ENCODE measurements at regions not wholly inside any gene's neighbourhood (a gene's known extent, or its start where the extent isn't known, plus 50 kb on each side); places are given as distances from the start of the nearest gene placed in this dataset.

DNA sequence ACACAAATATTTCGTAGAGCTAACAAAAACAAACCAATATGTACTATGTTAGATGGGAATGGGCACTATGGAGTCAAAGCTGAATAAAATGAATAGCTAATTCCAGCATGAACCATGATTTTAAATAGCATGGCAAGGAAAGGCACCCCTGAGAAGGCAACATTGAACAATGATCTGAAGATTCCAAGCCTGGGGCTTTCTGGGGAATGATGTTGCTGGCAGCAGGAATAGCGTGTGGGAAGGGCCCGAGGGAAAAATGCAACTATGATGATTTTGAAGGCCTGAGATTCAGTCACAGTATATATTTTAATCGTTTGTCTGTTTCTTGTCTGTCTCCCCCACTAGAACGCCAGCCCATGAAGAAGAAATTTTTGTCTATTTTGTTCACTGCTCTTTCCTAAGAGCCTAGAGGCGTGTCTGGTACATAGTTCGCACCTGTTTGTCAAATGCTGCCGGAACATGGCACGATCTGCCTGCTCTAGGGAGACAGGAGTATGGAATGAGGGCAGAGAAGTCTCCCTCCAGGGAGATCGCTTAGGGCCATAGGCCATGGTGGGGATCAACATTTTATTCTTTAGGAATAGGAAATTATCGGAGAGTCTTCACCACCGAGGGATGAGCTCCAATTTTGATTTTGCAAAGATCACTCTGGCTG is 84.8 kb upstream of the EYA2 start:
- H3K9me3 ChIP-seq (ENCODE audit: control insufficient read depth, insufficient read depth, low read length), result no peaks in the 10 kb centered on the region
- H3K9me3 Mint-ChIP-seq, result no peaks in the 10 kb centered on the region
- no peak overlapping the region for H3K27ac ChIP-seq (ENCODE audit: low read length)
- intact Hi-C loops (cut with micrococcal nuclease), result no loop called here
- peaks cover 5% of the 10 kb centered on the region for H3K27me3 ChIP-seq (ENCODE audit: control insufficient read depth, insufficient read depth, low read length)
- H3K27ac Mint-ChIP-seq, result no peak overlapping the region
- H3K4me1 ChIP-seq (ENCODE audit: control insufficient read depth, insufficient read depth, low read length), result no peaks in the 10 kb centered on the region
- TF ChIP-seq, protein P1, sequence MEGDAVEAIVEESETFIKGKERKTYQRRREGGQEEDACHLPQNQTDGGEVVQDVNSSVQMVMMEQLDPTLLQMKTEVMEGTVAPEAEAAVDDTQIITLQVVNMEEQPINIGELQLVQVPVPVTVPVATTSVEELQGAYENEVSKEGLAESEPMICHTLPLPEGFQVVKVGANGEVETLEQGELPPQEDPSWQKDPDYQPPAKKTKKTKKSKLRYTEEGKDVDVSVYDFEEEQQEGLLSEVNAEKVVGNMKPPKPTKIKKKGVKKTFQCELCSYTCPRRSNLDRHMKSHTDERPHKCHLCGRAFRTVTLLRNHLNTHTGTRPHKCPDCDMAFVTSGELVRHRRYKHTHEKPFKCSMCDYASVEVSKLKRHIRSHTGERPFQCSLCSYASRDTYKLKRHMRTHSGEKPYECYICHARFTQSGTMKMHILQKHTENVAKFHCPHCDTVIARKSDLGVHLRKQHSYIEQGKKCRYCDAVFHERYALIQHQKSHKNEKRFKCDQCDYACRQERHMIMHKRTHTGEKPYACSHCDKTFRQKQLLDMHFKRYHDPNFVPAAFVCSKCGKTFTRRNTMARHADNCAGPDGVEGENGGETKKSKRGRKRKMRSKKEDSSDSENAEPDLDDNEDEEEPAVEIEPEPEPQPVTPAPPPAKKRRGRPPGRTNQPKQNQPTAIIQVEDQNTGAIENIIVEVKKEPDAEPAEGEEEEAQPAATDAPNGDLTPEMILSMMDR (IDR thresholded peaks at IDR 0.05), result no peak
- no peaks in the 10 kb centered on the region for H3K36me3 ChIP-seq (ENCODE audit: control insufficient read depth, insufficient read depth, low read length)
- no peak for ATAC-seq
- H3K27me3 Mint-ChIP-seq (ENCODE audit: low read depth in 2 of 2), result peaks cover 21 to 48% of the 10 kb centered on the region in 2 donors
- DNase-seq, result no peak
- no peaks in the 10 kb centered on the region for H3K4me1 Mint-ChIP-seq
- H3K4me3 ChIP-seq (ENCODE audit: low read length), result no peak overlapping the region
- WGBS (ENCODE audit: insufficient coverage), result 93% methylated on average over 12 of the region's 12 CpGs
- no peaks in the 10 kb centered on the region for H3K36me3 Mint-ChIP-seq
- H3K4me3 Mint-ChIP-seq, result no peak overlapping the region

DNA sequence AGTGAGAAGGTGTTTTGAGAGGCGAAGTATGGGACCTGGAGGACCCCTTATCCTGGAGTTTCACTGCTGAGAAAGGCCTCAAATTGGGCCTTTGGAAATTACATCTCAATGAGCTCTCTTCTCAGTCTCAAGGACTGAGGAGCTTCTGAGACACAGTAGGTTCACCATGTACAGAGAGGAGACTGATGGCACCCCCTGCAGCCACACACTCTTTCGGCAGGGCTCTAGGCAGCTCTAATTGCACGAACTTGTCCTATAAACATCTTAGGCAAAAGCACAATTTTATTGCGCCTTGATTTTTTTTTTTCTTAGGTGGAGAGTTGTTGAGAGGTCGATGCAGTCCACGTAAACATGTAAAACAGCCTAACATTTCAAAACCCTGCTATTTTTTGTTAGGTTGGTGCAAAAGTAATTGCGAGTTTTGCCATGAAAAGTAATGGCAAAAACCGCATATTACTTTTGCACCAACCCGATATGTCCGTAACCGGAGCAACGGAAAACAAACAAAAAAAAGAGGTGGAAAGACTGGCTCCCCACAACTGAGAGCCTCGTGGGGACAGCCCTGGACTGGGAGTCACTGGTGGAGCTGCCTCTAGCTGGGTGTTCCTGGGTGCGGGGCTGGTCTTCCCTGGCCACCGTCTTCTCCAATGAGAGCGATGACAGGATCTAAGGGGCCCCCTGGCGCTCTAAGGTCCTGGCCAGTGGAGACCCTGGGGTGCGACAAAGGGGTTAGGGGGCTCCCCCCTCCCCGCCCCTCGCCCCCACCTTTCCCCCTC is 84.0 kb upstream of the EYA2 start:
- 68% methylated on average over 15 of the region's 20 CpGs for WGBS (ENCODE audit: insufficient coverage)
- intact Hi-C loops (cut with micrococcal nuclease), result no loop called here
- H3K9me3 ChIP-seq (ENCODE audit: control insufficient read depth, insufficient read depth, low read length), result no peaks in the 10 kb centered on the region
- TF ChIP-seq, protein P1 (IDR thresholded peaks at IDR 0.05), result no peak
- H3K27ac Mint-ChIP-seq, result no peak overlapping the region
- peaks cover 5% of the 10 kb centered on the region for H3K27me3 ChIP-seq (ENCODE audit: control insufficient read depth, insufficient read depth, low read length)
- H3K4me1 Mint-ChIP-seq, result no peaks in the 10 kb centered on the region
- no peak overlapping the region for H3K4me3 ChIP-seq (ENCODE audit: low read length)
- no peak overlapping the region for H3K4me3 Mint-ChIP-seq
- H3K27ac ChIP-seq (ENCODE audit: low read length), result no peak overlapping the region
- no peaks in the 10 kb centered on the region for H3K36me3 ChIP-seq (ENCODE audit: control insufficient read depth, insufficient read depth, low read length)
- no peaks in the 10 kb centered on the region for H3K4me1 ChIP-seq (ENCODE audit: control insufficient read depth, insufficient read depth, low read length)
- no peaks in the 10 kb centered on the region for H3K9me3 Mint-ChIP-seq
- no peak for DNase-seq
- peaks cover 24 to 53% of the 10 kb centered on the region in 2 donors for H3K27me3 Mint-ChIP-seq (ENCODE audit: low read depth in 2 of 2)
- H3K36me3 Mint-ChIP-seq, result no peaks in the 10 kb centered on the region
- no peak for ATAC-seq

DNA sequence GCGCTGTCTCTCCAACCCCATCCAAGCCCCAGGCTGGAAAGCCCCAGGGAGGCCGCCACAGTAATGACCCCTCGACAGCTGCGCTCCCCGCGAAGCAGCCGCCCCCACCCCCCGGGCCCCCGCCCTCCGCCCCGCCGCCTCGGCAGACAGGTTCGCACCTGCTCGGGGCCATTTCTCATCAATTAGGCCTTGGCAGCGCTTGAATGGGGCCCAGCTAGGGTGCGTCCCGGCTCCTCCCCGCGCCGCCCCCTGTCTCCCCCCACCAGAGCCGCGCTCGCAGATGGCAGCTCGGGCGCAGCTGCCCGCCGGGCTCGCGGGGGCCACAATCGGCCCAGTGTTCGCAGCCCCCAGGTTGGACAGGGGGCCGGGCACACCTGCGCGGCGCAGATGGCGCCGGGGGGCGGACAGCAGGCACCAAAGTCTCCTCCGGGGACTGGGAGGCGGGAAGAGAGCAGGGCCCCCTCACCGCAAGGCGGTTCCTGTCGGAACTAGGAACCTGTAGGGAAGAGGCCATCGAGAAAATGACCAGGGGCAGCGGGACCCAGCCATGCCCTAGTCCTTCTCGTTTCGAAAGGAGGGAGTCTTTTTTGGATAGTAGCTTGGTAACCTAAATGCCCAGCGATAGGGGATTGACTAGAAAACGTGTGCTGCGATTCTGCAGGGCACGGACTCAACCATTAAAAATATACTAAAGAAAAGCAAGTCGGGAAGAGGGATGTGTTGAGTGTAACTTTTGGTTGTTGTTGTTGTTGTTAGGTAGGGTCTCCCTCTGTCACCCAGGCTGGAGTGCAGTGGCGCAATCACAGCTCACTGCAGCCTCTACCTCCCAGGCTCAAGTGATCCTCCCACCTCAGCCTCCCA is 83.2 kb upstream of the EYA2 start:
- H3K27me3 Mint-ChIP-seq (ENCODE audit: low read depth in 2 of 2), result peaks cover 26 to 54% of the 10 kb centered on the region in 2 donors
- Histone ChIP-seq H3K27ac (ENCODE audit: low read length) (no peak overlapping the region), H3K27me3 (ENCODE audit: control insufficient read depth, insufficient read depth, low read length) (peaks cover 5% of the 10 kb centered on the region), H3K4me1 (ENCODE audit: control insufficient read depth, insufficient read depth, low read length) (no peaks in the 10 kb centered on the region), H3K9me3 (ENCODE audit: control insufficient read depth, insufficient read depth, low read length) (no peaks in the 10 kb centered on the region), H3K4me3 (ENCODE audit: low read length) (no peak overlapping the region), H3K36me3 (ENCODE audit: control insufficient read depth, insufficient read depth, low read length) (no peaks in the 10 kb centered on the region)
- TF ChIP-seq, protein P1 (IDR thresholded peaks at IDR 0.05), result no peak
- H3K9me3 Mint-ChIP-seq, result no peaks in the 10 kb centered on the region
- no peak overlapping the region for H3K27ac Mint-ChIP-seq
- no peaks in the 10 kb centered on the region for H3K4me1 Mint-ChIP-seq
- DNase-seq, result no peak
- no peak for ATAC-seq
- intact Hi-C loops (cut with micrococcal nuclease), result no loop called here
- 10% methylated on average over 49 of the region's 54 CpGs for WGBS (ENCODE audit: insufficient coverage)
- no peaks in the 10 kb centered on the region for H3K36me3 Mint-ChIP-seq
- H3K4me3 Mint-ChIP-seq, result no peak overlapping the region
